ENCODE measurements at regions not wholly inside any gene's neighbourhood (a gene's known extent, or its start where the extent isn't known, plus 50 kb on each side); places are given as distances from the start of the nearest gene placed in this dataset.

DNA sequence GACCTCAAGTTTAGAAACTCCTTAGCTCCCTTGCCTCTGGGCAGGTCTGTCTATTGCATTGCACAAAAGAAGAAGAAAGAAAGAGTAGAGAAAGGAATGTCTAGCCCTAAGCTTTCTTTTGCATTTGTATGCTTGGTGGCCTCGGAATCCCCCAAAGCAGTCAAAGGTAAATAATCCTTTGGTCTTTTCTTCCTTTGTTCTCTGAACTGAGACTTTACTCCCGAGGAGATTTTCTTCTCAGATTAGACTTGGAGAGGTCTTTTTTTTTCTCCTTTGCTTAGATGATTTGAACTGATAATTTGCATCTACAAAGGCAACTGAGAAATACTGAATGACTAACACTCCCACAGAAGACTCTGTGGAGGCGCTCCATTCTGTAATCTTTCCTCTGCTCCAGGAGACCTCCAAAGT is 93.2 kb downstream of the AKR1D1 start:
- no peak for DNase-seq
- Histone ChIP-seq H3K36me3 (no peaks in the 10 kb centered on the region), H3K4me1 (no peaks in the 10 kb centered on the region), H3K9me3 (peaks cover 0 to 25% (median 12%) of the 10 kb centered on the region in 12 donors), H3K4me3 (no peak overlapping the region), H3K27me3 (no peaks in the 10 kb centered on the region), H3K27ac (no peak overlapping the region)
- intact Hi-C loops (cut with DNase I) = no loop called here
- no peak for TF ChIP-seq POLR2A (IDR thresholded peaks at IDR 0.05)
- no peak for TF ChIP-seq CTCF (IDR thresholded peaks at IDR 0.05)
- WGBS, 4 donors = 72 to 77% (median 75%) methylated on average over 3 of the region's 3 CpGs
- no peak for ATAC-seq

GRCh38 chr7:138170298-138170697 is 94.0 kb downstream of the AKR1D1 start:
- ATAC-seq = no peak
- intact Hi-C loops (cut with DNase I) = no loop called here

GRCh38 chr7:138170959-138171703 is 94.9 kb downstream of the AKR1D1 start:
- Histone ChIP-seq H3K4me3 (no peak overlapping the region), H3K27me3 (no peaks in the 10 kb centered on the region), H3K9me3 (peaks cover 0 to 17% (median 5%) of the 10 kb centered on the region in 12 donors), H3K4me1 (no peaks in the 10 kb centered on the region), H3K36me3 (no peaks in the 10 kb centered on the region), H3K27ac (no peak overlapping the region)
- DNase-seq = no peak
- intact Hi-C loops (cut with DNase I) = no loop called here
- 85 to 90% (median 90%) methylated on average over 7 of the region's 7 CpGs for WGBS, 4 donors
- ATAC-seq = no peak
- TF ChIP-seq POLR2A (IDR thresholded peaks at IDR 0.05) (no peak), CTCF (IDR thresholded peaks at IDR 0.05) (no peak)

More at GRCh38 chr7:138170298-138170697, 94.0 kb downstream of the AKR1D1 start:
- H3K4me1 ChIP-seq = no peaks in the 10 kb centered on the region
- no peaks in the 10 kb centered on the region for H3K27me3 ChIP-seq
- WGBS, 4 donors = 70 to 77% (median 70%) methylated on average over 2 of the region's 2 CpGs
- no peak overlapping the region for H3K4me3 ChIP-seq
- no peak for DNase-seq
- TF ChIP-seq CTCF (IDR thresholded peaks at IDR 0.05) (no peak), POLR2A (IDR thresholded peaks at IDR 0.05) (no peak)
- no peak overlapping the region for H3K27ac ChIP-seq
- H3K36me3 ChIP-seq = no peaks in the 10 kb centered on the region
- H3K9me3 ChIP-seq = peaks cover 0 to 23% (median 7%) of the 10 kb centered on the region in 12 donors

DNA sequence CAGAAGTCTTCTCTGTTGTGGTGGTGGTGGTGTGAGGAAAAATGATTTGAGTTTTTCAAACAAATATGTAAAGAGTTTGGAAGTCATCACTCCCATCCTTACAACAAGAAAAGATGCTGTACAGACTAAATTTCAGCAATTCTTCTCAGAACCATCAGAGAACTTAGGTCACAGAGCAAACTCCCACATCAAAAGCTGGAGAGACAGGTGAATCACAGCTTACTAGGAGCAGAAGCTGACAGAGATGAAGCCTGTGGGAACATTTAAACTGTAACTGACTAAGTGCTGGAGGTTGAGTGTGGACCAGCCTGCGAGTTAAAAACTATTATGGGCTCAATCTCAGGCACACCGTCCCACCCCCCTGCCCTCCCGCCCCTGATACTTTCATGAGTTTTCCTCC is 97.3 kb downstream of the AKR1D1 start:
- Histone ChIP-seq H3K4me3 (no peak overlapping the region), H3K27me3 (no peaks in the 10 kb centered on the region), H3K4me1 (no peaks in the 10 kb centered on the region), H3K9me3 (peaks cover 0 to 16% (median 5%) of the 10 kb centered on the region in 12 donors), H3K36me3 (no peaks in the 10 kb centered on the region), H3K27ac (no peak overlapping the region)
- intact Hi-C loops (cut with DNase I) = no loop called here
- WGBS, 4 donors = 86 to 93% (median 90%) methylated on average over 3 of the region's 3 CpGs
- no peak for TF ChIP-seq POLR2A (IDR thresholded peaks at IDR 0.05)
- TF ChIP-seq CTCF (IDR thresholded peaks at IDR 0.05) = no peak
- no peak for DNase-seq
- no peak for ATAC-seq
